Common myeloid progenitor, CD34-positive (primary cell): ENCODE measurements at regions not wholly inside any gene's neighbourhood (a gene's known extent, or its start where the extent isn't known, plus 50 kb on each side); places are given as distances from the start of the nearest gene placed in this dataset.

ENCODE experiments used
- CTCF ChIA-PET: fragments of 350-600 bp; sonication (Branson Sonifier 250); formaldehyde crosslinking; loops from one replicate; lab custom pipeline; 2021; ENCODE audit warnings: antibody characterized with exemption; lab: Charles Lee
- POLR2A ChIA-PET: fragments of 350-600 bp; sonication (Branson Sonifier 250); formaldehyde crosslinking; loops from one replicate; lab custom pipeline; 2021; ENCODE audit warnings: antibody characterized with exemption; lab: Charles Lee
- DNase-seq, 3 donors: peaks; one replicate each; pipeline versions ENCODE4 v3.0.0 to v3.0.0-alpha.2; 2013
- H3K27ac ChIP-seq, 2 experiments: 1 replicate in 1 of 2; 2 replicates in 1 of 2; pipeline ENCODE4 v1.7.0; 2013; ENCODE audit warnings: inconsistent platforms in 2 of 2, low read length in 2 of 2, mild to moderate bottlenecking in 2 of 2, low read depth in 1 of 2, moderate library complexity in 1 of 2; ENCODE audit not compliant: severe bottlenecking in 2 of 2, insufficient read depth in 1 of 2, poor library complexity in 1 of 2
- H3K27me3 ChIP-seq, 5 experiments: replicated peaks in 2 of 5; 1 replicate in 3 of 5; 2 replicates in 2 of 5; pipeline versions ENCODE4 v1.6.1 to v1.7.0; 2013; ENCODE audit warnings: low read length in 4 of 5, mild to moderate bottlenecking in 2 of 5, moderate library complexity in 2 of 5, inconsistent platforms in 1 of 5; ENCODE audit not compliant: insufficient read depth in 5 of 5, control insufficient read depth in 4 of 5
- H3K36me3 ChIP-seq, 4 experiments: 1 replicate in 2 of 4; 2 replicates in 2 of 4; pipeline versions ENCODE4 v1.6.1 to v1.7.0; 2013; ENCODE audit warnings: low read length in 3 of 4, control low read depth in 1 of 4, mild to moderate bottlenecking in 1 of 4; ENCODE audit not compliant: control insufficient read depth in 4 of 4, insufficient read depth in 4 of 4
- H3K4me1 ChIP-seq, 4 experiments: 1 replicate in 3 of 4; 2 replicates in 1 of 4; pipeline versions ENCODE4 v1.6.1 to v1.7.1; 2013; ENCODE audit warnings: low read length in 3 of 4, mild to moderate bottlenecking in 3 of 4, control low read depth in 1 of 4, inconsistent platforms in 1 of 4, moderate library complexity in 1 of 4; ENCODE audit not compliant: control insufficient read depth in 4 of 4, insufficient read depth in 4 of 4; ENCODE audit errors: control extremely low read depth in 1 of 4
- H3K4me3 ChIP-seq, 7 experiments: 1 replicate in 4 of 7; 2 replicates in 3 of 7; pipeline versions ENCODE4 v1.5.1 to v1.7.0; 2013; ENCODE audit warnings: mild to moderate bottlenecking in 7 of 7, low read length in 6 of 7, moderate library complexity in 6 of 7, inconsistent platforms in 2 of 7, low read depth in 2 of 7, control low read depth in 1 of 7; ENCODE audit not compliant: insufficient read depth in 4 of 7, control insufficient read depth in 1 of 7; ENCODE audit errors: extremely low read depth in 1 of 7
- H3K9me3 ChIP-seq, 5 experiments: 1 replicate in 4 of 5; 2 replicates in 1 of 5; pipeline versions ENCODE4 v1.6.1 to v1.7.1; 2013; ENCODE audit warnings: low read length in 4 of 5, mild to moderate bottlenecking in 2 of 5, inconsistent platforms in 1 of 5, low read depth in 1 of 5, moderate library complexity in 1 of 5; ENCODE audit not compliant: control insufficient read depth in 4 of 5, insufficient read depth in 2 of 5; ENCODE audit errors: control extremely low read depth in 1 of 5
- WGBS: methylation state at CpG from one replicate; pipeline ENCODE4 v1.1.5; 2013; ENCODE audit not compliant: insufficient coverage; 5-methylcytosine and 5-hydroxymethylcytosine counted together

GRCh38 chr1:76012341-76013205, 62.0 kb upstream of the ST6GALNAC3 start:
- POLR2A ChIA-PET: no interaction called here
- 100% methylated on average over 1 of the region's 2 CpGs for WGBS
- CTCF ChIA-PET: interaction anchor here (1.2 kb wide), 1 partner anchor 22 kb away, joined by 3 read pairs; no protein-coding TSS in a partner anchor
- H3K4me1 ChIP-seq: no peaks in the 10 kb centered on the region
- no peak overlapping the region for H3K27ac ChIP-seq
- H3K4me3 ChIP-seq: no peak overlapping the region
- DNase-seq: no peak
- H3K27me3 ChIP-seq: no peaks in the 10 kb centered on the region
- no peaks in the 10 kb centered on the region for H3K9me3 ChIP-seq
- H3K36me3 ChIP-seq: no peaks in the 10 kb centered on the region

- H3K4me1 ChIP-seq: no peaks in the 10 kb centered on the region
- no peaks in the 10 kb centered on the region for H3K36me3 ChIP-seq
- DNase-seq: no peak
- no peaks in the 10 kb centered on the region for H3K27me3 ChIP-seq
- CTCF ChIA-PET: no interaction called here
- no peak overlapping the region for H3K4me3 ChIP-seq
- POLR2A ChIA-PET: no interaction called here
- no peaks in the 10 kb centered on the region for H3K9me3 ChIP-seq
- H3K27ac ChIP-seq: no peak overlapping the region
Measured at GRCh38 chr1:76013206-76013581, 61.4 kb upstream of the ST6GALNAC3 start.

GRCh38 chr1:76015478-76016103, 59.0 kb upstream of the ST6GALNAC3 start:
- Histone ChIP-seq H3K27me3 (no peaks in the 10 kb centered on the region), H3K9me3 (no peaks in the 10 kb centered on the region), H3K36me3 (no peaks in the 10 kb centered on the region), H3K4me3 (no peak overlapping the region), H3K27ac (no peak overlapping the region), H3K4me1 (no peaks in the 10 kb centered on the region)
- no CpG with 5 or more reads among the region's 1 CpG for WGBS
- POLR2A ChIA-PET: no interaction called here
- CTCF ChIA-PET: interaction anchor here (0.6 kb wide), 1 partner anchor 14 kb away, joined by 3 read pairs; no protein-coding TSS in a partner anchor
- DNase-seq: no peak

- no peak overlapping the region for H3K4me3 ChIP-seq
- H3K27ac ChIP-seq: no peak overlapping the region
- ChIA-PET POLR2A (no interaction called here), CTCF (interaction anchor here (1.0 kb wide), 1 partner anchor 11 kb away, joined by 3 read pairs; no protein-coding TSS in a partner anchor)
- H3K4me1 ChIP-seq: peaks cover 0 to 3% (median under 1%) of the 10 kb centered on the region in 4 experiments
- no peaks in the 10 kb centered on the region for H3K36me3 ChIP-seq
- no peak for DNase-seq
- no peaks in the 10 kb centered on the region for H3K27me3 ChIP-seq
- WGBS: 90% methylated on average over 1 of the region's 2 CpGs
- no peaks in the 10 kb centered on the region for H3K9me3 ChIP-seq
Measured at GRCh38 chr1:76018045-76018444, 56.5 kb upstream of the ST6GALNAC3 start.

- WGBS: 41% methylated on average over 2 of the region's 4 CpGs
Measured at GRCh38 chr1:76021846-76022245, 52.7 kb upstream of the ST6GALNAC3 start.

GRCh38 chr1:76023669-76024435, 50.7 kb upstream of the ST6GALNAC3 start:
- CTCF ChIA-PET: interaction anchor here (1.3 to 2.2 kb wide), 3 partner anchors 11 to 130 kb away, joined by 3 to 6 read pairs (median 3); no protein-coding TSS in a partner anchor
- POLR2A ChIA-PET: no interaction called here
- H3K4me1 ChIP-seq: peaks cover 8 to 18% (median 13%) of the 10 kb centered on the region in 4 experiments
- peak overlapping the region in 1 of 7 experiments; percentile 50 for H3K4me3 ChIP-seq
- no CpG with 5 or more reads among the region's 1 CpG for WGBS
- peak overlapping the region in 1 of 2 experiments; percentile 0 for H3K27ac ChIP-seq
- H3K9me3 ChIP-seq: peaks cover 0 to 10% (median 0%) of the 10 kb centered on the region in 5 experiments
- no peaks in the 10 kb centered on the region for H3K36me3 ChIP-seq
- DNase-seq: peak; percentile 31 to 85 (median 76)
- no peaks in the 10 kb centered on the region for H3K27me3 ChIP-seq

More at GRCh38 chr1:76021846-76022245, 52.7 kb upstream of the ST6GALNAC3 start:
- Histone ChIP-seq H3K27ac (no peak overlapping the region), H3K4me3 (no peak overlapping the region), H3K36me3 (no peaks in the 10 kb centered on the region), H3K27me3 (no peaks in the 10 kb centered on the region), H3K4me1 (peaks cover 8 to 18% (median 13%) of the 10 kb centered on the region in 4 experiments), H3K9me3 (no peaks in the 10 kb centered on the region)
- ChIA-PET CTCF (interaction anchor here (1.3 to 2.2 kb wide), 4 partner anchors 9 to 28 kb away, joined by 3 to 6 read pairs (median 3); no protein-coding TSS in a partner anchor), POLR2A (no interaction called here)
- no peak for DNase-seq
